Lung (tissue), 11 donors: ENCODE measurements at regions not wholly inside any gene's neighbourhood (a gene's known extent, or its start where the extent isn't known, plus 50 kb on each side); places are given as distances from the start of the nearest gene placed in this dataset.

Source experiments
- ATAC-seq: fragments of 200-7000 bp; cut with Tn5 transposase; one replicate; pipeline ENCODE4 v1.9.1; 2020; ENCODE audit warnings: moderate number of reproducible peaks; ENCODE audit not compliant: insufficient read depth, low FRiP score
- DNase-seq, 3 donors: peaks; one replicate each; pipeline ENCODE4 v3.0.0-alpha.2; 2013 to 2017
- H3K27ac ChIP-seq, 2 donors: one replicate each; pipeline ENCODE4 v1.5.1; 2013; ENCODE audit warnings: mild to moderate bottlenecking in 2 of 2, moderate library complexity in 2 of 2, control low read depth in 1 of 2, inconsistent platforms in 1 of 2, low read depth in 1 of 2, low read length in 1 of 2
- H3K27me3 ChIP-seq, 3 donors: one replicate each; pipeline ENCODE4 v1.5.1; 2013; ENCODE audit warnings: low read length in 2 of 3; ENCODE audit not compliant: control insufficient read depth in 3 of 3, insufficient read depth in 3 of 3
- H3K36me3 ChIP-seq, 4 donors: one replicate each; pipeline ENCODE4 v1.5.1; 2013; ENCODE audit warnings: low read length in 4 of 4, mild to moderate bottlenecking in 1 of 4, moderate library complexity in 1 of 4; ENCODE audit not compliant: control insufficient read depth in 4 of 4, insufficient read depth in 4 of 4
- H3K4me1 ChIP-seq, 5 donors: one replicate each; pipeline ENCODE4 v1.5.1; 2013; ENCODE audit warnings: low read length in 5 of 5, mild to moderate bottlenecking in 2 of 5, moderate library complexity in 1 of 5; ENCODE audit not compliant: control insufficient read depth in 5 of 5, insufficient read depth in 5 of 5
- H3K4me3 ChIP-seq: one replicate; pipeline ENCODE4 v1.5.1; 2013; ENCODE audit warnings: mild to moderate bottlenecking, control low read depth, moderate library complexity
- H3K9ac ChIP-seq, 2 donors: one replicate each; pipeline ENCODE4 v1.5.1; 2013; ENCODE audit warnings: low read length in 2 of 2, control low read depth in 1 of 2; ENCODE audit not compliant: insufficient read depth in 1 of 2
- H3K9me3 ChIP-seq, 4 donors: one replicate each; pipeline ENCODE4 v1.5.1; 2013; ENCODE audit warnings: low read length in 3 of 4, mild to moderate bottlenecking in 1 of 4, moderate library complexity in 1 of 4; ENCODE audit not compliant: control insufficient read depth in 4 of 4, insufficient read depth in 3 of 4
- CTCF ChIP-seq: IDR thresholded peaks from 2 replicates; pipeline ENCODE4 v1.5.1; 2012; ENCODE audit warnings: mild to moderate bottlenecking; ENCODE audit errors: control extremely low read depth, extremely low read depth
- WGBS, 2 donors: extraction: QIAGEN DNeasy Blood & Tissue Kit; methylation state at CpG; one replicate each; pipeline ENCODE4 v1.1.7; 2013; 5-methylcytosine and 5-hydroxymethylcytosine counted together
- donor health status: control.
- donor health status: control.
- donor health status: Bipolar disorder and iron deficiency.
- donor health status: healthy.
- donor health status: DM: yes; HTN: yes; CAD: no.

DNA sequence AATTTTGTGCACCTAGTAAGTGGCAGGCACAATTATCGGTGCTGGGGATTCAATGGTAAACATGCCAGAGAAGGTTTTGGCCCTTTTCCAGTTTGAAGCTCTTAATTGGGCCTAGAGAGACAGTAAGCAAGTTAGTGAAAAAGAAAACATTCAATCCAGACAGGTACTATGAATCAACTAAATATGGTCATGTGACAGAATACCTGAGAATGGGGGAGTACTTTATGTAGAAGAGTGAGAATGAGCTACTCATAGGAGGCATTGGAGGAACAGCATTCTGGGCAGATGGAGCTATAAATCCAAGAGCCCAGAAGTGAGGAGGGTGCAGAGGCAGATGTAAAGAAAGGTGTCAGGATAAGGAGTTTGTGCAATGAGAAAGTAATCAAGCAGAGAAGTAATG is 1017.9 kb downstream of the ADGRL2 start:
- Histone ChIP-seq H3K4me1 (peaks cover 0 to 16% (median 2%) of the 10 kb centered on the region in 5 donors), H3K36me3 (no peaks in the 10 kb centered on the region), H3K27me3 (no peaks in the 10 kb centered on the region), H3K4me3 (no peak overlapping the region), H3K27ac (no peak overlapping the region), H3K9ac (no peak overlapping the region), H3K9me3 (no peaks in the 10 kb centered on the region)
- ATAC-seq = no peak
- no peak for DNase-seq
- TF ChIP-seq CTCF = no peak
- WGBS, 2 donors = 73 to 94% methylated on average over 1 of the region's 1 CpG

DNA sequence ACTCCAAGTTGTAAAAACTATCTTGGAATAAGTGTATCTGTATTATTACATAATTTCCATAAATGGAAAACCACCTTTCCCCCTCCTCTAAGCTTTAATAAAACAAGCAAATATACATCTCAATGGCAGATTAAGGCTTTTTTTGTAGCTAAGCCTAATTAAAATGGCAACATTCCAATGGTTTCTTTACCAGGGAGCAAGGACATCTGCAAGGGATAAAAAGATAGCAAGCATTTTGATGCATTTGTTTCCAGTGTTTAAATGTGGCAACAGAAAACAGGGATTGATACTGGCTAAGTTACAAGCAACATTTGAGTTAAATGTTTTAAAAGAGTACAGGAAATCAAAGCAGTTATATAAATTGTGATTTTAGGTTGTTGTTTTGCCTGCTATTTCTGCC is 1012.7 kb downstream of the ADGRL2 start:
- Histone ChIP-seq H3K9ac (no peak overlapping the region), H3K9me3 (no peaks in the 10 kb centered on the region), H3K27me3 (no peaks in the 10 kb centered on the region), H3K4me1 (peaks cover 0 to 7% (median 0%) of the 10 kb centered on the region in 5 donors), H3K27ac (no peak overlapping the region), H3K4me3 (no peak overlapping the region), H3K36me3 (no peaks in the 10 kb centered on the region)
- no peak for TF ChIP-seq CTCF
- no peak for ATAC-seq
- peak in 1 of 3 donors; percentile 37 for DNase-seq

- Histone ChIP-seq H3K9me3 (no peaks in the 10 kb centered on the region), H3K27ac (no peak overlapping the region), H3K4me1 (peaks cover 0 to 7% (median 0%) of the 10 kb centered on the region in 5 donors), H3K36me3 (no peaks in the 10 kb centered on the region), H3K9ac (no peak overlapping the region), H3K27me3 (no peaks in the 10 kb centered on the region), H3K4me3 (no peak overlapping the region)
- no peak for TF ChIP-seq CTCF
- no peak for DNase-seq
- 86 to 96% methylated on average over 3 of the region's 3 CpGs for WGBS, 2 donors
- no peak for ATAC-seq
Measured at GRCh38 chr1:82810601-82811000, 1009.9 kb downstream of the ADGRL2 start.

- Histone ChIP-seq H3K9ac (no peak overlapping the region), H3K27ac (no peak overlapping the region), H3K27me3 (no peaks in the 10 kb centered on the region), H3K9me3 (no peaks in the 10 kb centered on the region), H3K36me3 (no peaks in the 10 kb centered on the region), H3K4me3 (no peak overlapping the region), H3K4me1 (no peaks in the 10 kb centered on the region)
- DNase-seq = no peak
- no peak for TF ChIP-seq CTCF
- ATAC-seq = no peak
- WGBS, 2 donors = 89 to 93% methylated on average over 3 of the region's 3 CpGs
Measured at GRCh38 chr1:82807563-82807962, 1006.8 kb downstream of the ADGRL2 start.
